HG03565 (cell line): ENCODE measurements at regions not wholly inside any gene's neighbourhood (a gene's known extent, or its start where the extent isn't known, plus 50 kb on each side); places are given as distances from the start of the nearest gene placed in this dataset.

Experiments used
- ATAC-seq: cut with Tn5 transposase; IDR thresholded peaks from one replicate; pipeline ENCODE4 v1.9.1; 2021; ENCODE audit warnings: mild to moderate bottlenecking, moderate library complexity; ENCODE audit not compliant: unreplicated experiment

GRCh38 chr13:50685956-50686355 is 157.5 kb downstream of the DLEU7 start:
- no peak for ATAC-seq

- ATAC-seq = no peak
These were observed 156.9 kb downstream of the DLEU7 start for GRCh38 chr13:50686551-50686950.

- ATAC-seq = no peak
These were observed 155.9 kb downstream of the DLEU7 start for GRCh38 chr13:50687545-50687944.

- no peak for ATAC-seq
These were observed 153.5 kb downstream of the DLEU7 start for GRCh38 chr13:50690006-50690405.

GRCh38 chr13:50691176-50691680 is 152.3 kb downstream of the DLEU7 start:
- no peak for ATAC-seq

- ATAC-seq = no peak
These were observed 151.7 kb downstream of the DLEU7 start for GRCh38 chr13:50691681-50692263.

- ATAC-seq = no peak
These were observed 151.0 kb downstream of the DLEU7 start for GRCh38 chr13:50692396-50692915.

- no peak for ATAC-seq
These were observed 149.8 kb downstream of the DLEU7 start for GRCh38 chr13:50693727-50694126.

GRCh38 chr13:50697746-50698539 is 145.5 kb downstream of the DLEU7 start:
- no peak for ATAC-seq

- ATAC-seq = no peak
These were observed 143.4 kb downstream of the DLEU7 start for GRCh38 chr13:50699874-50700663.

- no peak for ATAC-seq
These were observed 142.7 kb downstream of the DLEU7 start for GRCh38 chr13:50700664-50701305.

- no peak for ATAC-seq
These were observed 142.0 kb downstream of the DLEU7 start for GRCh38 chr13:50701469-50701868.

GRCh38 chr13:50706505-50706904 is 137.0 kb downstream of the DLEU7 start:
- ATAC-seq = no peak

GRCh38 chr13:50707628-50708027 is 135.9 kb downstream of the DLEU7 start:
- no peak for ATAC-seq

GRCh38 chr13:50708461-50708860 is 135.0 kb downstream of the DLEU7 start:
- no peak for ATAC-seq

- ATAC-seq = no peak
These were observed 134.4 kb downstream of the DLEU7 start for GRCh38 chr13:50709058-50709457.

GRCh38 chr13:50711131-50711815 is 132.2 kb downstream of the DLEU7 start:
- ATAC-seq = no peak

- no peak for ATAC-seq
These were observed 131.5 kb downstream of the DLEU7 start for GRCh38 chr13:50711996-50712395.

GRCh38 chr13:50712456-50712855 is 131.0 kb downstream of the DLEU7 start:
- no peak for ATAC-seq

GRCh38 chr13:50712881-50713280 is 130.6 kb downstream of the DLEU7 start:
- no peak for ATAC-seq
